Inferior parietal cortex (tissue), 1 donor: ENCODE measurements at regions not wholly inside any gene's neighbourhood (a gene's known extent, or its start where the extent isn't known, plus 50 kb on each side); places are given as distances from the start of the nearest gene placed in this dataset.
"Not testable (repeated sequence)": the region's sequence is repeated elsewhere in the genome, so short reads cannot be mapped to it uniquely, and the experiment has no call there.

Experiments
- DNase-seq: peaks from one replicate; pipeline ENCODE4 v3.0.0-alpha.2; 2016; ENCODE audit errors: extremely low spot score

DNA sequence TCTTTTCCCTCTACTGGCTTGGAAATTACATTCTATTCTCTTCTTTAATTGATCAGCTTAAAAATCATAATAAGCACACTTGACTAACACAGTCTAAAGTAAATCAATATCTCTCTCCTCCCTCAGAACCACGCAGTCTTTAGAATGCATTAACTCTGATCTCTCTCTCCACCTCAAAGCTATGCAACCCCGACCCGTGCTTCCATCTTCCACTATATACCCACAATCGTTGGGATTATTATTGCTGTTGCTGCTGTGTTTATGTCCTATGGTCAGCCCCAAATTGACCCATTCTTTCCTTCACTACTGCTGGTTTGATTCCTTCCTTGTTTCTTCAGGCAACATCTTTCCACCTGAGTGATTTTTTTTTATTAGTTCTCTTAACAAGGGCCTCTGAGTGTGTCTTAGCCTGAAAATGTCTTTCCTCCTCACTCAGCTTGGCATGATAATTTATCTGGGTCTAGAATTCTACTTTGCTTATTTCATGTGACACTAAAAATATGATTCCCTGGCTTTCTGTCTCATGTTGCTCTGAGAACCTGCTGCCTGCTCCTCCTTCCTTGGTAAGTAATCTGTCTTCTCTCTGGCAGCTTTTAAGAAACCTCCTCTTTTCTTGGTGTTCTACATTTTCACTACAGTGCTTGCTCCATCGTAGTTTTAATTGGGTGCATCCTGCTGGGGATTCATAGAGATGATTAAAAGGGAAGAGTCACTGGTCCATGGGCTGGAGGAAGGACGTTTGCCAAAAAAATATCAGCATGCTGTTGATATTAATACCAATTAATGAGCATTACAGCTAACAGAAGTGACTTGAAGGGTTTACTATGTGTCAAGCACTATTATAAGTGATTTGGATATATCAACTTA is 472.2 kb downstream of the MATN1 start:
- DNase-seq, result no peak

DNA sequence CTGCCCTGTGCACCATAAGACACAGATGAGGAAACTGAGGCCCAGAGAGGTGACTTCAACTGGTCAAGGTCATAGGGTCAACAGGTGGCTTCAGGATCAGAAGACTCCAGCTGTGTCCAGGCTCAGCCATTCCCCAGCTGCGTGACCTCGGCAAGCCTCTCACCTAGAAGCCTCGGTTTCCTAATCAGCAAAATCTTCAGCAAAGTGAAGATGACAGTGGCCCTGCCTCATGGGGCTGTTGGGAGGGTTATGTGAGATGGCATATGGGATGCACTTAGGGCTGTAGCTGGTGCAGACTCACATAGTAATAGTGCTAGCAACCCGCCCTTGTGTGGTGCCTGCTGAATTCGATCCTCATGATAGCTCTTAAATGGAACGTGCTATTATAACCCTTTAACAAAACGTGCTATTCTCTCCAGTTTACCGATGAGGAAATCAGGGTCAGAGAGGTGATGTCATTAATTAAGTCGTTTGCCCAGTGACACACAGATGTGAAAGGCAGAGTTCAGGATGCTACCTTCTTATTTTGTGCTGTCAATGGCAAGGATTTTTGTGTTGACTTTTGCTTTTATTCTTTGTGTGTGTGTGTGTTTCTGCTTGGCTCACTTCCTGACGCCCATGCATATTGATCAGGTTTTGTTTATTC is 472.9 kb downstream of the MATN1 start:
- no peak for DNase-seq

DNA sequence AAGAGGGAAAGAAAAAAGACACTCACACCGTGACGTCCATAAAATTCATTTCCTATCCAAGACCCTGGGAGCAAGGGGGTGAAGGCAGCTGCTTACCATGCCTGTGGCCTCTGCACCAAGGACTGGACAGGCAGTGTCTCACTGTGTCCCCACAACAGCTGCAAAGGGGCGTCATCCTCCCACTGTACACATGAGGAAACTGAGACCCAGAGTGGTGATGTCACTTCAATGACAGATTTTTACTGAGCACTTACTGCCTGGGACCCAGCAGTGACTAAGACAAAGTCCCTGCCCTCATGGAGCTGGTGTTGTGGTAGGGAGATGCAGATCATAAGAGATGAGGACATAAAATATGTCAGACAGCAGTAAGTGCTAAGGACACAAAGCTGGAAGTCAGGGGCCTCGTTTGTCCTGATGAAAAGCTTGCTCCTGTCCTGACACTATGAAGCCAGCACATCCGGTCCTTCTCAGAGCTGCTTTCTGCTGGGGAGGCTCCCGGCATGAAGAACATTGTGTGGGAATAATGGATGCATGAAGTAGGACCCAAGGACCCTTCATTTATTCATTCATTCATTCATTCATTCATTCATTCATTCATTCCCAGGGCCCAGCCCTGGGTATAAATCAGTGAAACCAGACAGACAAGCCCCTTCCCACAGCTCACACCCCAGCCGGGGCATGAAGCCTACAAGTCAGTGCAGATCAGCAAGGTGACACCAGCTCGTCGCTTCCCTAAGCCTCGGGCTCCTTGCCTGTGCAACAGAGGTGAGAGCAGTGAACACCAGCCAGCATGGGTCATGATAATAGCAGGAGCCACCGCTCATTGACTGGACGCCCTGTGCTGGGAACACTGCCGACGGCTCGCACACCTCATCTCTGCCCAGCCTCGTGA is 473.7 kb downstream of the MATN1 start:
- DNase-seq, result no peak

DNA sequence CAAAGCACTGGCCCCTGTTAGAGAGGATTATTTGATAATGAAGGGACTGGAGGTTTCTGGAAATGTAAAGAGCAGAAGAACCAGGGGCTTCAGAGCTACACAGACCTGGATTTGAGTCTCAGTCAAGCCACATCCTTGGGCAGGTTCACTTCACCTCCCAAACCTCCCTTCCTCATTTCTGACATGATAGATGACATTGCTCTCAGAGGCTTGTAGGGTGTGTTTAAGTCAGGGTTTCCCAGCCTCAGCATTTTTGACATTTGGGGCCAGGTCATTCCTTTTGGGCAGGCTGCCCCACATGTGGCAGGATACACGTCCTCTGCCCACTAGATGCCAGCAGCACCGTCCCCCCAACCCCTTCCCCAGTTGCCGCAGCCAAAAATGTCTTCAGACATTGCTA is 474.6 kb downstream of the MATN1 start:
- no peak for DNase-seq

DNA sequence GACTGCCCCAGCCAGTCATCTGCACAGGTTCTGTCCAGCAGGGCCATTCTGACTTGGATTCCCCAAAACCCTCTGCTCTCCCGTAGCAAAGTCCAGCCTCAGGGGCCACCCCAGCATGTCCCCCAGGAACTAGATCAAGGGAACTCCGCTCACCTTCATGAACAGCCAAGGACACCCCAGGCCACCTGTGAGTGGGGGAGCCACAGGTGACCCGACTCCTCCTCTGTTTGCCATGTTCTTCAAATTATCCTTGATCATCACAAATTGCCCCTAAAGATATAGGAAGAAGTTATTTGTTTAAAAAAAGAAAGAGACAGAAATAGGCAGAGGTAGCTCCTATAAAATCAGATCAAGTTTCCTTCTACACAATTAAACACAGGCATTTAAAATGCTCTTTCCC is 475.0 kb downstream of the MATN1 start:
- no peak for DNase-seq

DNA sequence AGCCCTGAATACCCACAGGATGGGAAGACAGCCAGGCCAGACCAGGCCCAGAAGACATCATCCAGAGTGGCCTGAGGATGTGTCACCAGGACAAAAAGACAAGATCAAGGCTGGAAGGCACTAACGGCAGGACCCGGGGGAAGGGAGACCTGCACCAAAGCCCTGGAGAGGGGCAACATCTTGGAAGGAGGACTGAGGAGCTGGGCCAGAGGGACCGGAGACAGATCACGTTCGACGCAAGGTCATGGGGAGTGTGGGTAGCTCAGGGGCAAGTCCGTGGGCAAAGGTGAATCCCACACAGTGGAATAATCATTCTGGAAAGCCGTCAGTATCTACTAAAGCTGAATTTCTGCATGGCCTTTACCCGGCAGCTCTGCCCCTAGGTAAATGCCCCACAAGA is 478.6 kb downstream of the MATN1 start:
- DNase-seq, result no peak

DNA sequence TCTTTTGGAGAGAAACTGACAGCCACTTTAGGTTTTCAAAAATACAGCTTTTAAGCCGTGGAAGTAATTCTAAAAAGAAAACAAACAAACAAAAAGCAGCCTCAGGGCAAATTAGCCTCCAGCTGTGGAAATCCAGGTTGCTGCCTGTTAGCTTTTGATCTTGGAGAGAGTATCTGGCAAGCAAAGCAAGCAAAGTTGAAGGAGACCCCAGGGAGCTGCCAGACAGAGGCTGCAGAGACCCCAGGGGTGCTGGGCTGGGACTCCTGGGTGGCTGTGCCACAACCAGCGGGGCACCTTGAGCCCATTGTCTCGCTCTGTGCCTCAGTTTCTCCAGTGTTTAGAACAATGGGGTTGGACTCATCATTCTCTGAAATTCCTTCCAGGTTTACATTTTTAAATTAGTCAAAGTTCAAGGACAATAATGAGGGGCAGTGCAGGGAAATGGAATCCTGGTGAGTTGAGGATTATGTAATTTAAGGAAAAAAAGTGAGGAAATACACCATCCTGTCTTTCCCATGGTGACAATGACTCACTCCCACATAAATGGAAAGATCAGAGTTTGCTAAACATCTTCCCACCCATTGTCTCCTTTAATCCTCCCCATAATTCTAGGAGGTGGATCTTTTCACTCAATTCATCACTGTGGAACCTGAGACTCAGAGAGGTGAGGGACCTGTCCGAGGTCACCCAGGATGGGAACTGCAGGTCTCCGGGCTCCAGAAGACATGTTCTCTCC is 480.5 kb downstream of the MATN1 start:
- DNase-seq, result no peak

DNA sequence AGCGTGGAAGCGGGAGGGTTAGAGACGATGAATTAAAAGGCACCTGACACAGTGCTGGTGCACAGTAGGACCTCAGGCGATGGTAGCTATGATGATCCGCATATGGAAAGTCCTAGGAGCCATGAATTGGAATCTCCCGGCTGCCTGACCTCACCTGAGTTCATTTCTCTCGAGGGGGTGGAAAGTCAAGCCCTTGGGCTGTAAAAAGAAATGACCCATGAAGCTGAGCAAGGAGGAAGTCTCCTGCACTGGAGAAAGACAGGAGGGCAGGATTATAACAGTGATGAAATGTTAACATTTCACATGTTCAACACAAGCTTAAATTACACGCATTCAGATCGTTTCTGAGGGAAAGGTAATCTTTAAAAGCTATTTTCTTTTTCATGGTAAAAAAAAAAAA is 481.2 kb downstream of the MATN1 start:
- no peak for DNase-seq

DNA sequence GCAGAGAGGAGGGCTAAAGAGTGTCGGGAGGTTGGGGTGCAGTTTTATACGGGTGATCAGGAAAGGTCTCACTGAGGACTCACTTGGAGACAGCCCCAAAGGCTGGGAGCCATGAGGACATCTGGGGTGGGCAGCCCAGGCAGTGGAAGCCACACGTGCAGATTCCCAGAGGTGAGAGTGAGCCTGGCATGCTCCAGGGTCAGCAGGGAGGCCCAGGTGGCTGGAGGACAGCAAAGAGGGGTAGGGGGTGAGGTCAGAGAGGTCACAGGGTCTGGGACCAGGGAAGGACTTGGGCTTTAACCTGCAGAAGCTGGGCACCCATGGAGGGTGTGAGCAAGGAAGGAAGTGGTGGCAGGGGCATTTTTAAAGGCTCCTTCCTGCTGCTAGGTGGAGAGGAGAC is 481.7 kb downstream of the MATN1 start:
- no peak for DNase-seq

DNA sequence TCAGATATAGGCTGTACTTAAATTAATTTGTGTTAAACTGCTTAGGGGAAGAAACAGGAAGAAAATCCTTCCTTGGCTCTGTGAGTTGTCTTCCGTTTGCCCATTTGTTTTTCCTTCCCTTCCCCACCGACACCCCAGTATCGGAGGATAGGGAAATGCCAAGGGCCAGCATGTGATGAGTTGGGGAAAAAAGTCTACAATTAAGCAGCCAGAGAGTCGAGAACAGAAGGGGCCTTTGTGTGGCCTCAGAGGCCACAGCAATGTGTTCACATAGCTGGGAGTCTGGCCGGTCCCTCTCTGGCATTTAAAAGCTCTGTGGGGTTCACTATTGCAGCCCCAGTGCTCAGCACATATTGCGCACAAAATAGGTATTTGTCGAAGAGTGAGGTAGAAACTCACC is 489.3 kb downstream of the MATN1 start:
- DNase-seq, result no peak

DNA sequence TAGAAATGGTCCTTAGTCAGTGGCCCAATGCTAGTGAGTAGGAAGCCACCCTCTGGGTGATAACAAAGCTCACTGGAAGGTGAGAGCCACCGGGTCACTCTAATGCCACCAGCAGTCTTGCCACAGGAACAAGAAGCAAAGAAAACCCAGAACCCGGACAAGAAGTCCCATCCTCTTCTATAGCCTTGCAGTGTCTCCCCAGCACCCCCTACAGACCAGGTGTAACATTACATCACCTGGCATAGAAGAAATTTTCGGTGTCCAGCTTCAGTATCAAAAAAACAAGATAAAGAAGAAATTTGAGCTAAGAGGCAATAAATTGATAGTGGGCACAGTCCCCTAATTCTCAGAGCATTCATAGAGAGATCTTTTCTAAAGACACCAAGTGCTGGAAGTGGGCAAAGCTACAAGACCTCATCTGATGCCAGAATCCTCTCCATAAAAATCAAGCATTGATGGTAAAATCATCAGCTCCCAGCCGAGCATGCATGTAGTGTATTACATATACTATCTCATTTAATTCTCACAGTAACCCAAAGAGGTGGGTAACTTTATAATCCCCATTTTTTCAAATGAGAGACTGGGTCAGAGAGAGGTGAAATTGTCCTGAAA is 491.0 kb downstream of the MATN1 start:
- no peak for DNase-seq

DNA sequence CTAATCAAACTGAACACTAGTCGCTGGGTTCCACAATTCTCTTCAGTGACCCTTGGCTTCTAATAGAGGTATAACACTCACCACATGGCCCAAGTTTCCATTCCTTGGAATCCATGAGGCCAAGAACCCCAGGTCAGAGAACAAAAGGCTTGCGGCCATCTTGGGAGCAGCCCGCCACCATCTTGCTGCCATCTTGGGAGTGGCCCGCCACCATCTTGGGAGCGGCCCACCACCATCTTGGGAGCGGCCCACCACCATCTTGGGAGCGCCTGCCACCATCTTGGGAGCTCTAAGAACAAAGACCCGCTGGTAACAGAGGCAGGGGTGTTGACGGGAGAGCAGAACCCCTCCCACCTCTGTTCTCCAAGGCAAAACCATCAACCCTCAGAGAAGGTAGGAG is 493.4 kb downstream of the MATN1 start:
- DNase-seq, result no peak

DNA sequence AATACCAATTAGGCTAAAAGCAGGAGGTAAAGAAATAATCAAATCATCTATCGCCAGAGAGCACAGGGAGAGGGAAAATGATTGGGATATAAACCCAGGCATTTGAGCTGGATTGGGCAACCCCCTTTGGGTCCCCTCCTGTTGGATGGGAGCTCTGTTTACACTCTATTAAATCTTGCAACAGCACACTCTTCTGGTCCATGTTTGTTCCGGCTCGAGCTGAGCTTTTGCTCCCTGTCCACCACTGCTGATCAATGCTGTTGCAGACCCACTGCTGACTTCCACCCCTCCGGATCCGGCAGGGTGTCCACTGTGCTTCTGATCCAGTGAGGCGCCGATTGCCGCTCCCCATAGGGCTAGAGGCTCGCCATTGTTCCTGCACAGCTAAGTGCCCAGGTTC is 493.8 kb downstream of the MATN1 start:
- no peak for DNase-seq

DNA sequence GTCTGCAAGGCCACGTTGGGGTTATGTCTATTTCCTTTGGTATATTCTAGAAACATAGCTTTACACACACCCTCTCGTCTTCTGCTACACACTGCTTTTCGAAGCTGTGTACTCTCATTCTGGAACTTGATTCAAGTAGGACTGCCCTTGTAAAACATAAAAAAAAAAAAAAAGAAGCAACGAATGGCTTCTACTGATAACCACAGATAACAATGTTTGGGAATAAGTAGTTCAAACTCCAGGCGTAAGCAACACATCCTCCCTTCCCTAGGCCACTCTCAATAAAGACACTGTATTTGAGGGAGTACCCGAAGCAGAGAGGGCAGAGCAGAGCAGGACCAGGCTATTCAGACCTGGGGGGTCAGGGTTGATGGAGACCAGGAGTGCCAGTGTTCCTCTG is 496.7 kb downstream of the MATN1 start:
- DNase-seq, result no peak

DNA sequence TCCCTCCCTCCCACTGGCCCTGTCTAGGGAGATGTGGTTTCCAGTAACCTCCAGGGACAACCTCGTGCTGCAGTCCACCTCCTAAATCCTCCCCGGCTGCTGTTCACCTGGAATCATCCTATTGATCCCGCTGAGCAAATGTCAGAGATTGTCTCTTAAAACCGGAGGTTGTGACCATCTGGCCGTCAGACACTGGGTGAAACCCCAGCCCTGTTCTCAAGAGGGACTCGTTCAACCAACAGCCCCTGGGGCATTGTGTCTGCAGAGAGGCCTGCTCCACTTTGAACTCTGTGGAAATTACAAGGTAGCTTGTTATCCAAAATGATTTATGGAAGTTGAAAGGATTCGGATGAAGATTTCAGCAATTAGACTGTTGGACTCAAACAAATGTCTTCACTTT is 498.0 kb downstream of the MATN1 start:
- DNase-seq, result no peak

DNA sequence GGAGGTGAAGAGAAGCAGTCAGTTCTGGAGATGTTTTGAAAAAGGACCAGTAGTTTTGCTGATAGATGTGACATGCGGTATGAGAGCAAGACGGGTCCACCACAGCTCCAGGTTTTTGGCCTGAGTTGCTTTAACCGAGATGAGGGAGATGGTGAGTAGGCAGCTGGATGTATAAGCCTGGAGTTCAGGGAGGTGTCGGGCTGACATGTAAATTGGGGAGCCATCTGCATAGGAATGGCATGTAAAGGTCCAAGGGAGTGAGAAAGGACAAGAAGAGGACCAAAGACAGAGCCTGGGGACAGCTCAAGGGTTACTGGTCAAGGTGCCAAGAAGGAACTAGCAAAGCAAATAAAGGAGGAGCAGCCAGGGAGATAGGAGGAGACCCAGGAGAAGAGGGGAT is 503.7 kb downstream of the MATN1 start:
- DNase-seq, result no peak

DNA sequence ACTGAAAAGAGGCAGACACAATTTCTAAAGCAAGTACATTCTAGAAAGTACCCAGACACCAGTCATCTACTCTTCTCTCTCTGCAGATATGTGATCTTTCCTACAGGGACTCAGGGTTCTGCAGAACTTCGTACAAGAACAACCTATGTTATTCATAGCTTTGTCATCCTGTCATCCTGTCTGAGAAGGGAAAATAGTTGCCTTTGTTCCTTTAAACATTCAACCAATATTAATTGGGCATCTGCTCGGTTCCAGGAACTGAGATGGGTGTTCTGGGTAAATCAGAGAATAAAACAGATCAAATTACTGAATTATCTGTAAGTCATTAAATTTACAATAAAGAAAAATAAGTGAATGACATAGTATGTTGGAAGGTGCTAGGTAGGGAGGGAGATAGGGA is 504.9 kb downstream of the MATN1 start:
- no peak for DNase-seq

DNA sequence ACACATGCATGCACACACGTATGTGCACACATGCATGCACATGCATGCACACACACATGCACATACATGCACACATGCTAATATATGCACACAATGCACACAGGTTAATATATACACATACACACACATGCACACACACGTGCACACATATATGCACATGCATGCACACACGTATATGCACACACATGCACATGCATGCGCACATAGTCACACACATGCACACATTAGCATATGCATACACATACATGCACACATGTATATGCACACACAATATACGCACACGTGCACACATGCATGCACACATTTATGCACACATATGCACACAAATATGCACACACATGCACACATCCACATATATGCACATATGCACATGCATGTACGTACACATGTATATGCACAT is 506.8 kb downstream of the MATN1 start:
- no peak for DNase-seq

DNA sequence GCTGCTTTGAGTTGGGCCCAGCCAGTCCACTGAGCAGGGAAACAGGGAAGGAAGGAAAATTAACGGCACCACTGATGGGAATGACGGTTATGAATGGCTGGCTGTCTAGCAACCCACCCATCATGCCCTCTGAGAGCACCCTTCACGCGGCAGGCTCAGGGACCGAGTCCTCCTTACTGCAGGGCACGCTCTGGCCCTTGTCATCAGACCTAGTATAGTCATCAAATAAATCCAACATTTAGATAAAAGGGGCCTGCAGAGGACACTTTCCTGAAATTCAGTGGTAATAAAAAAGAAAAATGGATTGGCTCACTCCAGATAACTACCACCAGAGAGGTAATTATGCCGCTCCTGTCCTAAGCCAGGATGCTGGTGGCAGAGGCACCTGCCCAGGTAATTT is 509.4 kb downstream of the MATN1 start:
- no peak for DNase-seq

DNA sequence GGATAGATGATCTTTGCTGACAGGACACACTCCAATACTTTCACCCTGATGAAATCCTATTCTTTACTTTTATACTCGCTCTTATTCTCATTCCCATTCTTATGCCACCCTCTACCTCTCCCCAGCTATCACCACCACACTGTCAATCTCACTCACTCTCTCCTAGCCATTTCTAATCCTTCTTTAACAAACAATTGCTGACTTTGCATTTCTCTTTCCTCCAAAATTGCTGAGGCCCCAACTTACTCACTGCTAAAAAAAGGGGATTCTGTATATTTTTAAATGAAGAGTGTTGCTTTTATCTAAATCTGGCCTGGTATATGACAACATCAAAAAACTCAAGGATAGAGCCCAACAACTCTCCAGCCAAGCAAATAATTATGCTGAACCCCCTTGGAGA is 515.4 kb downstream of the MATN1 start:
- not testable (repeated sequence) for DNase-seq

DNA sequence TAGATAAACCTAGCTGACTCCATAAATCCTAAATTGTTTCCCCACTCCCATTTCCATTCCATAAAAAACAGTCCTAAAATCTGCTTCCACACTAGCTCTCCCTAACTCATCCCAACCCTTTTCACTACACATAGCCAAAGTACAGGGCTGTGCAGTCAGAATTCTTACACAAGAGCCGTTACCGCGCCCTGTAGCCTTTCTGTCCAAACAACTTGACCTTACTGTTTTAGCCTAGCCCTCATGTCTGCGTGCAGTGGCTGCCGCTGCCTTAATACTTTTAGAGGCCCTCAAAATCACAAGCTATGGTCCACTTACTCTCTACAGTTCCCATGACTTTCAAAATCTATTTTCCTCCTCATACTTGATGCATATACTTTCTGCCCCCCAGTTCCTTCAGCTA is 516.8 kb downstream of the MATN1 start:
- DNase-seq, result not testable (repeated sequence)
